Calu3 (cell line): ENCODE measurements at regions not wholly inside any gene's neighbourhood (a gene's known extent, or its start where the extent isn't known, plus 50 kb on each side); places are given as distances from the start of the nearest gene placed in this dataset.

ENCODE experiments used
- BruUV-seq: library from RNA; stranded (reverse); fragments of 400-500 nt; replicated peaks from 2 replicates; lab custom pipeline; 2021; lab: Mats Ljungman, UMichigan
- CTCF ChIA-PET: fragments of 300-600 bp; sonication (Branson Sonifier 250); formaldehyde crosslinking; loops from one replicate; lab custom pipeline; 2022; ENCODE audit warnings: antibody characterized with exemption; lab: Charles Lee
- DNase-seq: peaks from one replicate; pipeline ENCODE4 v3.0.0; 2022
- H3K27ac Mint-ChIP-seq: one replicate; pipeline ENCODE4 v1.8.0; 2022; ENCODE audit warnings: mixed read lengths; ENCODE audit not compliant: unreplicated experiment
- H3K27me3 Mint-ChIP-seq: one replicate; pipeline ENCODE4 v1.8.0; 2022; ENCODE audit warnings: mixed read lengths; ENCODE audit not compliant: unreplicated experiment
- H3K36me3 Mint-ChIP-seq: one replicate; pipeline ENCODE4 v1.8.0; 2022; ENCODE audit warnings: mild to moderate bottlenecking, moderate library complexity, mixed read lengths; ENCODE audit not compliant: insufficient read depth, unreplicated experiment
- H3K4me1 Mint-ChIP-seq: one replicate; pipeline ENCODE4 v1.8.0; 2022; ENCODE audit warnings: mild to moderate bottlenecking, low read depth, mixed read lengths; ENCODE audit not compliant: unreplicated experiment
- H3K4me3 Mint-ChIP-seq: one replicate; pipeline ENCODE4 v1.8.0; 2022; ENCODE audit warnings: mild to moderate bottlenecking, low read depth, moderate library complexity, mixed read lengths; ENCODE audit not compliant: unreplicated experiment
- H3K9me3 Mint-ChIP-seq: one replicate; pipeline ENCODE4 v1.8.0; 2022; ENCODE audit warnings: low read depth, mixed read lengths; ENCODE audit not compliant: unreplicated experiment
- CTCF ChIP-seq: fragments of 200-600 bp; IDR thresholded peaks from one replicate; pipeline ENCODE4 v1.8.0; 2022; ENCODE audit warnings: antibody characterized with exemption; ENCODE audit not compliant: unreplicated experiment
- intact Hi-C: fragments of 100-400 bp; cut with micrococcal nuclease; formaldehyde crosslinking; loops from one replicate; pipeline ENCODE4 v1.10.0; 2022; ENCODE audit not compliant: unreplicated experiment

- DNase-seq, result no peak
- intact Hi-C loops, result loop anchor here (10.0 kb wide), 1 partner anchor 655 kb away; no protein-coding TSS in a partner anchor
- no peak for TF ChIP-seq CTCF
- no peaks in the 10 kb centered on the region for H3K27me3 Mint-ChIP-seq
- H3K4me1 Mint-ChIP-seq, result no peaks in the 10 kb centered on the region
- no peak overlapping the region for H3K27ac Mint-ChIP-seq
- no TSS peak for BruUV-seq
- H3K4me3 Mint-ChIP-seq, result no peak overlapping the region
- H3K36me3 Mint-ChIP-seq, result no peaks in the 10 kb centered on the region
- no peaks in the 10 kb centered on the region for H3K9me3 Mint-ChIP-seq
- CTCF ChIA-PET, result interaction anchor here (0.7 kb wide), 1 partner anchor 136 kb away, joined by 7 read pairs; no protein-coding TSS in a partner anchor
Observed at GRCh38 chr7:119929891-119930290, 343.1 kb upstream of the KCND2 start.

GRCh38 chr7:119931230-119931824 lies 341.6 kb upstream of the KCND2 start:
- Mint-ChIP-seq H3K4me3 (no peak overlapping the region), H3K9me3 (no peaks in the 10 kb centered on the region), H3K4me1 (no peaks in the 10 kb centered on the region), H3K27me3 (no peaks in the 10 kb centered on the region), H3K36me3 (no peaks in the 10 kb centered on the region), H3K27ac (no peak overlapping the region)
- intact Hi-C loops, result loop anchor here (10.0 kb wide), 1 partner anchor 657 kb away; no protein-coding TSS in a partner anchor
- no peak for DNase-seq
- no TSS peak for BruUV-seq
- TF ChIP-seq CTCF, result no peak
- CTCF ChIA-PET, result no interaction called here

GRCh38 chr7:119935418-119936025 lies 337.5 kb upstream of the KCND2 start:
- no peaks in the 10 kb centered on the region for H3K36me3 Mint-ChIP-seq
- intact Hi-C loops, result loop anchor here (1.0 to 10.0 kb wide), 4 partner anchors 337 to 792 kb away; no protein-coding TSS in a partner anchor
- H3K27ac Mint-ChIP-seq, result no peak overlapping the region
- peak; percentile 26 for TF ChIP-seq CTCF
- H3K9me3 Mint-ChIP-seq, result no peaks in the 10 kb centered on the region
- H3K27me3 Mint-ChIP-seq, result no peaks in the 10 kb centered on the region
- DNase-seq, result no peak
- H3K4me1 Mint-ChIP-seq, result no peaks in the 10 kb centered on the region
- CTCF ChIA-PET, result interaction anchor here (1.4 to 1.5 kb wide), 2 partner anchors 335 to 338 kb away, joined by 6 to 11 read pairs; partner anchors contain the start of gene KCND2
- no TSS peak for BruUV-seq
- H3K4me3 Mint-ChIP-seq, result no peak overlapping the region

- Mint-ChIP-seq H3K36me3 (no peaks in the 10 kb centered on the region), H3K9me3 (no peaks in the 10 kb centered on the region), H3K4me1 (no peaks in the 10 kb centered on the region), H3K27ac (no peak overlapping the region), H3K27me3 (no peaks in the 10 kb centered on the region), H3K4me3 (no peak overlapping the region)
- DNase-seq, result no peak
- no TSS peak for BruUV-seq
- no peak for TF ChIP-seq CTCF
- intact Hi-C loops, result loop anchor here (5.0 to 10.0 kb wide), 2 partner anchors 662 to 790 kb away; no protein-coding TSS in a partner anchor
- CTCF ChIA-PET, result interaction anchor here (1.5 kb wide), 1 partner anchor 334 kb away, joined by 6 read pairs; no protein-coding TSS in a partner anchor
Observed at GRCh38 chr7:119936836-119937235, 336.1 kb upstream of the KCND2 start.
